ENCODE measurements at regions not wholly inside any gene's neighbourhood (a gene's known extent, or its start where the extent isn't known, plus 50 kb on each side); places are given as distances from the start of the nearest gene placed in this dataset.
"Not testable (repeated sequence)": the region's sequence is repeated elsewhere in the genome, so short reads cannot be mapped to it uniquely, and the experiment has no call there.

DNA sequence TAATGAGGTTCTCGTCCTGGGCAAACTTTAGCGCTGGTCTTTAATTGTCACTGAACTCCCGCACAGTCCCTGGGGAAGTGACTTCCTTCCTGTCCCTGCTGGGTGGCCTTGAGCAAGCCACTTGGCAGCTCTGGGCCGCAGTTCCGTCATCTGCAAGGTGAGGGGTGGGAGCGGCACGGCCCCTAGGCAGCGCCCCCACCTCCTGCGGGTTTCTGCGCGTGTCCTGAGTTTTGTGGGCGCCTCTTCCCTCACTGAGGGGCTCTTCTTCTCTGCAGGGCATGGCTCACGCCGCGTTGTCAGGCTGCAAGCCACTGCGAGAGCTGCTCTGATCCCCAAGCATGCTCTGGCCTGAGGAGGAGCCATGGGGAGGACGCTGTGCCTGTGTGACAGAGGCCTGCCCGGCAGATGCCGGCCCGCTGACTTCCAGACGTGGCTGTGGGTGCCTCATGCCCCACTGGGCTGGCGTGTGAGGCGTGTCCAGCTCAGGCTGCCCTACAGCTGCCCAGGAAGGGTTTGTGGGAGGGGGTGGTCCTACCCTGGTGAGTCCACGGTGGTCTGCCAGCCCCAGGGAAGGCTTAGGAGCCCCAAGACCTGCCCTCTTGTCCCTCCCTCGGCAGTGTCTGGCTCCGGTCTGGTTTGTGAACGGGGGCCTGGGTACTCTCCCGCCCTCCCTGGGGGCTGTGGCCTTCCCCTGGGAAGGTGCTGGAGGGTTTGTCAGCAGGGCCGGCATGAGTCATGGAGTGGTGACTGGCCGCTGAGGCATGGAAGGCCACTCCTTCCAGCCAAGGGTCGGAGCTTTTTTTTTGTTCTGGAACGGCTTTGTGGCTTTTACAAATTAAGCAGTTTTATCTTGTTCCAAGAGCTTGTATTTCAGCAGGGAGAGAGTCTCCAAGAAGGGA lies 182.0 kb downstream of the SEC14L1 start:
- DNase-seq: peak; percentile 81 to 87

DNA sequence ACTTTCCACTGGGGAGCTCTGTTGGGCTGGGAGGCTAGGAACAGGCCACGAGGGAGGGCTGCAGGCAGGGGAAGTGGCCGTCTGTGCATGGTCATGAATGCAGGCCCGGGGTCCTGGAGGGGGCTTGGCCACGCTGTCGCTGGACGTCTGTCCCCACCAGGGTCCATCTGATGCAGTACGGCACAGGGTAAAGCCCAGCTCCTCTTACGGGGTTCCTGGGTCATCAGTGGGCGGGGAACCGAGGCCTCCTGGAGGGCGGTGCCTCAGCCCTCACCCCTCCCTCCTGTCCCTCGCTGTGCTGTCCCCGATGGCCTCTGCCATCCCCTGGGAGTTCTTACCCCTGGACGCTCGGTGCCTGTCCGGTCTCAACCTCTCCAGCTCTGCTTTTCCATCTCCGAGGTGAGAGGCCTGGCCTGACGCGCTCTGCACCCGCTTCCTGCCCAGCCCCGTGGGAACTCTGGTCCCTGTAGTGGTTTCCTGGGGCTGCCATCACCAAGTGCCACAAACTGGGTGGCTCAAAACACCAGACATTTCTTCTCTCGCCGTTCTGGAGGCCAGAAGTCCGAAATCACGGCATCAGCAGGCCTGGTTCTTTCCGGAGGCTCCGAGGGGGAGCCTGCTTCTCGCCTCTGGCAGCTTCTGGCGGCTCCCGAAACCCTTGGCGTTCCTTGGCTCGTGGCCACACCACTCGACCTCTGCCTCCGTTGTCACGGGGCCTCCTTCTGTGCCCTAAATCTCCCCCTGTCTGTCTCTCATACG lies 182.8 kb downstream of the SEC14L1 start:
- peak in 1 of 2 experiments; percentile 62 for DNase-seq

DNA sequence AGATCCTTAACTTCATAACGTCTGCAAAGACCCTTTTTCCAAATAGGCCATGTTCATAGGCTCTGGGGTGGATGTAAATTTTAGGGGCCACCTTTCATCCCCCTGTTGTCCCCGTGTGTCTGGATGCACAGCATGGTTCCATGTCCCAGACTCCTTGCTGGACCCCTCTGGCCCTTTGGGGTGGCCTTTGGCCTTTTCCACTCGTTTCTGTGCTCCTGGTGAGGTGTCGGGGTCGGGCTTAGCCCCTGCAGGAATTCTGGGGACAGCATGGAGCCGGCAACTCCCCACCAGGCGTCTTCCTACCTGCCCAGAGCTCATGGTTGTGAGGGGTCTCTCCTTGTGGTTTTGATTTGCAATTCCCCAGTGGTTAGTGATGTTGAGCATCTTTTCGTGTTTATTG lies 183.5 kb downstream of the SEC14L1 start:
- no peak for DNase-seq

DNA sequence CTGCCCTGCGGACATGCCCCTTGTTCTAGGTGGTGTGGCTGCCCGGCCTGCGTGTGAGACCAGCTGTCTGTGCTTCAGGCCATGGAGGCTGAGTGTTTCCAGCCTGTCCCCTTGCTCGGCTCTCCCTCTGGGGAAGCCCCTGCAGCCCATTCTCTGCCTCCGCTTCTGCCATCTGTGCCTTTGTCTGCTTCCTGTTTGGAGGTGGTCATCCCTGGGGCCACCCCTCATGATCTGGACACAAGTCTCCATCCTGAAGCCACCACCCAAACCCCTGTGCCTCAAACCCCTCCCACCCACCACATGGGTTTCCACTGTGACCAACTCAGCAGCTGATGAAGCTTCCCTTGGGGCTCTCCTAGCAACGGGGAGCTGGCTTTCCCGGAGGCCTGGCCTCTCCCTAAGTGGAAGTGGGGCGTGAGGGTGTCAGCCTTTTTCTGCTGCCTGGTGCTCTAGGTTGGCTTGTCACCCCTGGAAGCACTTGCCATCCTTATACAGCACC lies 184.9 kb downstream of the SEC14L1 start:
- DNase-seq: no peak

DNA sequence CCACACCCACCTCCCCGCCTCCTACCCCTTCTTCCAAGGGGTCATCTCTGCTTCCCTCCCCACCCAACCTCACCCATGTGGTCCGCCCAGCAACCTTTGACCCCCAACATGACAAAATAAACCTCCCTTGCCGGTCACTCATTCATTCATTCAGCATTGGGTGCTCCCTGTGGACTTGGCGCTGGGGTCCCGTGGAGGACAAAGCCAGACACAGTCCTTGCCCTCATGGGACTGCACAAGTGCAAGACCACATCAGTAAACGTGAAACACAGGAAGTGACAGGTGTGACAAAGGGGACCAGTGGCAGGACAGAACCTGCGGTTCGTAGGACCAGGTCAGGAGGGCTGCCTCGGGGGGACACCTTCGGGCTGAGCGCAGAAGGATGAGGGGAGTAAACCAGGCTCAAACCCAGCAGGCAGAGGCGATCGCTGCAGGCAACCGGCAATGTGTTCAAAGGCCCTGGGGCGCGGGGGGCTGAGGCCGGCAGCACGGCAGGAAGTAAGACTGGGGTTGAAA lies 185.4 kb downstream of the SEC14L1 start:
- no peak for DNase-seq

DNA sequence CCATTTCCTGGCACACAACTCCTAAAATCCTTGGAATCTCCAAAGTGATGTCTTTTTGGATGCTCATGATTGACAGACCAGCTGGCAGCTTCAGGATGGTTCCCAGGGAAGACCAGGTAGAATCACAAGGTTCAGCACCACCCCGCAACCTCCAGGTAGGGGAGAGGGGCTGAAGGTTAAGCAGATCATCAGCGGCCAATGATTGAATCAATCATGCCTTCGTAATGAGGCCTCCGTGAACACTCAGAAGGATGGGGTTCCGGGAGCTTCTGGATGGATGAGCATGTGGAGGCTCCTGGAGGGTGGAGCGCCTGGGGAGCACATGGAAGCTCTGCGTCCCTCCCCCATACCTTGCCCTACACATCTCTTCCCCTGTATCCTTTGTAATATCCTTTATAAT lies 185.9 kb downstream of the SEC14L1 start:
- no peak for DNase-seq

DNA sequence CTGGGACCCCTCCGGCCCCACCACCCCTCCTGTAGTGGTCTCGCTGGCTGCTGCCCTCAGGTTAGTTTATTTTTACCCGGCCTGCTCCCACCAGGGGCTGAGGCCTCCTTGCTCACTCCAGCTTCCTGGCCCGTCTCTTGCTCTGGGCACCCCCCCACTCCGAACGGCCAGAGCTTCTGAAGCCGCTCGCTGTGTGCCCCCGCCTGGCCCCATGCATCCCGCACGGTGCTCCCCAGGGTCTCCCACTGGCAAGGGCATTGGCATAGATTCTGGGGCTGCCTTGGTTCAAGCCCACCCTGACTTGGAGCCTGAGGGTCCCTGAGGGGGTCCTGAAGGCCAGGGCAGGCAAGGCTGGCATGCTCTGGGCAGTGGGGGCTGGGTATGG lies 186.4 kb downstream of the SEC14L1 start:
- no peak for DNase-seq

DNA sequence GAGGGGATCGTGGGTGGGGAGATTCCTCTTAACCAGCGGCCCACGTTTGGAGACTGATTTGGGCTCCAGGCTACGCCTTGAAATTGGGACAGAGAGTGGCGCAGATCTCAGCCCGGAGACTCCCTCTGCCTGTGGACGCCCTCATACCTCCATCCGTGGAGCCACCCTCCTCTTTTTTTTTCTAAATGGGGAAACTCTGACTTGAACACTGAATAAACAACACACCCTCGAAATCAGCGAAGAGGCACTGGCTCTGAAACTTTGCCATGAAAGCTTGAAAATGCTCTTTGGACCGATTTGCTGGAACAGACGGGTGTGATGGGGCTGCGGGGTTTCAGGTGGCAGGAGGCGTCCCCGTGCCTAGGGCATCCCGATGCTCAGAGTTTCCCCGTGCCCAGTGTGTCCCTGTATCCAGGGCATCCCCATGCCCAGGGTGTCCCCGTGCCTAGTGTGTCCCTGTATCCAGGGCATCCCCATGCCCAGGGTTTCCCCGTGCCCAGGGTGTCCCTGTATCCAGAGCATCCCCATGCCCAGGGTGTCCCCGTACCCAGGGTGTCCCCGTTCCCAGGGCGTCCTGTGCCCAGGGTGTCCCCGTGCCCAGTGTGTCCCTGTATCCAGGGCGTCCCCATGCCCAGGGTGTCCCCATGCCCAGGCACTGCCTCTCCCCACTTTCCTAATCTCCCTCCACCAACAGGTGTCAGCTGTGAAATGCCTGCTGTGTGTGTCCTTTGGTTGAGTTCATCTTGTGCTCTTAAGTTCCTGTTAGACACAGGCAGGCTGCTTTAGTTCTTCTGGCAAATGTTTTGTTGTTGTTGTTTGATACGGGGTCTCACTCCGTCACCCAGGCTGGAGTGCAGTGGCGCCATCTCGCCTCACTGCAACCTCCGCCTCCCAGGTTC lies 187.0 kb downstream of the SEC14L1 start:
- no peak for DNase-seq

DNA sequence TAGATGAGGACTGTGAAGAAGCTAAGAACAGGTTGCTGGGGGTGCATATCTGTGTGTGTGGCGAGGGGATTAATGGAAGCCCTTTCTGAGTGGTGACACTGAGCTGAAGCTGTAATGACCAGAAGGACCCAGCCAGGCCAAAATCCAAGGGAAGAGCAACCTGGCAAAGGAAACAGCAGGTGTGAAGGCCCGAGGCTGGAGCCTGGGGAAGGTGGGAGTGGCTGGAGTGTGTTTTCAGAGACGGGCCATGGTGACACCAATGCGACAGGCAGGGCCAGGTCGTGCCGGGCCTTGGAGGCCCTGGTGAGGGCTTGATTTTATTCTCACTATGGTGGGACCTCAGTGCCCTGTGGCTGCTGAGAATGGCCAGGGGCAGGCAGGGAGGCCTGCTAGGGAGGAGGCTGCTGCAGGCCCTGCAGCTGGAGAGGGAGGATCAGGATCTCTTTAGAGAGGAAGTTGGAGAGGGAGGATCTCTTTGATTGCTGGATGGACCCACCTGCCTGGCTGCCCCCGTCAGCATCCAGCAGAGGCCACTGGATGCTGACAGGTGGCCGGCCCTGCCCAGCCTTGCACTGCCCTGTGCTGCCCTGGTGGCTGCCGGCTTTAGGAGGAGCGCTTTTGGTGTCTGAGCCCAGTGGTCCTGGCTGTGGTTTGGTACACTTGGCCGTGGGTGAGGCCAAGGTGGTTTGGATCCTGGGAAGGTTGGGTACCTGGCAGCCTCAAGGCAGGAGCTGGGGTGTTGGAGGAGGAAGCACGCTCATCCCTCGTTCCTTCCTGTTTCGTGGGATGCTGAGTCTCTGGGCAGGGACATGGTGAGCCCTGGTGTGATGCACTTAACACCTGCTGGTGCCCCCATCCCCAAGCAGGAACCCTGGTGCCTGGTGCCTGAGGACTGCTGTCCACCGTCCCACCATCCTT lies 188.3 kb downstream of the SEC14L1 start:
- DNase-seq: no peak

DNA sequence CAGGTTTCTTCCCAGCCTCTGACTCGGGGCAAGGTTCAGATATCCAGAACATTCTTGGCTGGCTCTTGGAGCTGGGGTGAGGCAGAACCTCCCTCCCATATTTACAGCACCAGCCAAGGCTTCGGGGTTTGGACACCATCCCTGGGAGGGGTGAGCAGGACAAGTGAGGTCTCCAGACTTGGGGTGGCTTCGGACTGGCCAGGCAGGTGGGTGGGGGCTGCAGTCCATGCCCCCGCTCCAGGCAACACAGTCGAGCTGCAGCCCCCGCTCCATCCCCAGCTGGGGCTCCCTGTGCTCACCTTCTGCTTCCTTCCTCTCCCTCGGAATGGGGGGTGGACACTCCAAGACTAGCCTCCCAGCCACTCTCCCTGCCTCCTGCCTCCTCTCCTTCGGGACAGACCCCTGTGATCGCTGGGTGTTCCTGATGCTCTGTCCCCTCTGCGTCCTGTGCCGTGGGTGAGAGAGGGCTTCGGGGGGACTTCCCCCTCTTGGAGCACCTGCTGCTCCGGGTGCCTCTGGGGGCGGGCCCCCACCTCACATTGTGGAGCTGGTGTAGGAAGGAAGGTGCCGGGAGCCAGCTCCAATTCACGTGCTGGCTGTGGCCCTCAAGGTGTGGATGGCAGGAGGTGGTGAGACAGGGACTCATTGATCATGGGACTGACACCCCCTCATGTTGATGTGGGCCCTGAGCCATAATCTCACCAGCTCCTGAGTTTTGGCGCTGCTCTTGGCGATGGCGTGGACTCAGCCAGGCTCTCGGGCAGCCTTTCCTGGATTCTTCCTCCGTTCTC lies 189.2 kb downstream of the SEC14L1 start:
- no peak for DNase-seq

DNA sequence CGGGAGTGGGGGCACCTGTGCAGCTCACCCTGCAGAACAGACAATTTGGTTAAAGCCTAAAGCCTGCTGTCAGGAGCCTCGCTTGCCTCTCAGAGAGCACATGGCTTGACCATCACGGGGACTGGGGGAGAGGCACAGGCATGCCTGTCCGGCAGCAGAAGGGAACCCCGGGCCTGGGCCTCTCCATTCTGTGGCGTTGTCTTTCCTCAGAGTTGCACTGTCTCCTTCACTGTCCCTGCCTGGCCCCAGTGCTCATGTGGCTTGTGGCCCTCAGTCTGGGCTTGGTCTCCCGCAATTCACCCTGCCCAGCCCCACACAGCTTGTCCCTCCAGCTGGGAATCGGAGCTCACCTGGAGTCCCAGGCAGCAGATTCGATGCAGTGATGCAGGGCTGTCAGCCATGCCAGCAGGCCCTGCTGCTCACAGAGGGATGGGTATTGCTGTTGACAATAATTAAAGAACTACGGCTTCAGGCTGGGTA lies 189.9 kb downstream of the SEC14L1 start:
- no peak for DNase-seq

DNA sequence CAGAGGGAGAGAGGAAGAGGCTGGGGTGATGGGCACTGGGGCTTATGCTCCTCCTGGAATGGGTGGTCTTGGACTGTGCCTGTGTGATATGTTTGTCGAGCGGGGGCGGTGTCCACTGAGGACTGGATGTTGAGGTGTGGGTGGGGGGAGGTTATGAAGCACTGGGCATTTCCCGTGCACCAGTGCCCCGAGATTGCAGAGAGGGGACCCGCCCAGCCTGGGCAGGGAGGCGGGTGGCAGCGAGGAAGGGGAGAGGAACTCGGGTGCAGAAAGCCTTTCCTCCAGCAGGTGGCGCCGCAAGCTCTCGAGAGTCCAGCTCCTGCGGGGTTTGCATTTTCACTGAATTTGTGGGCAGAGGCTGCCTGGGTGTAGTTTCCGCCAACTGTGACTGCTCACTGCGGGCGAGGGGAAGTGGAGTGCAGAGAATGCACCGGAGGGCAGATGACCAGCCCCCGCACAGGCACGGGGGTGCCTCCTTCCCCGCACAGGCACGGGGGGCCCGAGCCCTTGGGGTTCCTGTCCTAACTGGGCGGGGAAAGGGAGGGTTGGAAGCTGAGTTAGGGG lies 190.6 kb downstream of the SEC14L1 start:
- peak; percentile 57 to 76 for DNase-seq

DNA sequence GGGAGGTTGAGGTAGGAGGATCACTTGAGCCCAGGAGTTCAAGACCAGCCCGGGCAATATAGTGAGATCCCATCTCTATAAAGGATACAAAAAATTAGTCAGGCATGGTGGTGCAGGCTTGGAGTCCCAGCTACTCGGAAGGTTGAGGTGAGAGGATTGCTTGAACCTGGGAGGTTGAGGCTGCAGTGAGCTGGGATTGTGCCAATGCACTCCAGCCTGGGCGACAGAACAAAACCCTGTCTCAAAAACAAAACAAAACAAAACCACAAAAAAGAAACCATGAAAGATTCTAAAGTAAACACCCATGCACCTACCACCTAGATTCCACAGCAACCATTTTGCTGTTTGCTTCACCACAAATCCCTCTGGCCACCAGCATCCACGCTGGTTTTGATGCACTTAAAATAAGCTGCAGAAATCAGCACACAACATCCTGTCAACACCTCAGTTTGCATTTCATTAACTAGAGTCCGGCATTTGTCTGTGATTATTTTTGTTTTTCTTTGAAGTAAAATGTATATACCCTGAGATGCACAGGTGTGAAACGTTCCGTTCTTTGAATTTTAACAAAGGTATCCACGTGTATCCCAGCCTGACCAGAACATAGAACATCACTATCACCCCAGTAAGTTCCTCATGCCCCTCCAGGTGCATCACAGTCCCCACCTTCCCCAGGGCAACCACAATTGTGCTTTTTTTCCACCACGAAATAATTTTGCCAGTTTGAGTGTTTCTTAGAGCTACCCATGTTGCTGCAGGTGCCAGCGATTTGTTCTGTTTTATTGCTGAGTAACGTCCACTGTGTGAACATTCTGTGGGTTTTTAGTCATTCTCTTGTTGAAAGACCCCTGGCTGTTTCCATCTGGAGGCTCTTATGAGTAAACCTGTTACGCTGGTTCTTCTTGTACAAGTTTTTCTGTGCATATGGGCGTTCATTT lies 191.5 kb downstream of the SEC14L1 start:
- DNase-seq: no peak

DNA sequence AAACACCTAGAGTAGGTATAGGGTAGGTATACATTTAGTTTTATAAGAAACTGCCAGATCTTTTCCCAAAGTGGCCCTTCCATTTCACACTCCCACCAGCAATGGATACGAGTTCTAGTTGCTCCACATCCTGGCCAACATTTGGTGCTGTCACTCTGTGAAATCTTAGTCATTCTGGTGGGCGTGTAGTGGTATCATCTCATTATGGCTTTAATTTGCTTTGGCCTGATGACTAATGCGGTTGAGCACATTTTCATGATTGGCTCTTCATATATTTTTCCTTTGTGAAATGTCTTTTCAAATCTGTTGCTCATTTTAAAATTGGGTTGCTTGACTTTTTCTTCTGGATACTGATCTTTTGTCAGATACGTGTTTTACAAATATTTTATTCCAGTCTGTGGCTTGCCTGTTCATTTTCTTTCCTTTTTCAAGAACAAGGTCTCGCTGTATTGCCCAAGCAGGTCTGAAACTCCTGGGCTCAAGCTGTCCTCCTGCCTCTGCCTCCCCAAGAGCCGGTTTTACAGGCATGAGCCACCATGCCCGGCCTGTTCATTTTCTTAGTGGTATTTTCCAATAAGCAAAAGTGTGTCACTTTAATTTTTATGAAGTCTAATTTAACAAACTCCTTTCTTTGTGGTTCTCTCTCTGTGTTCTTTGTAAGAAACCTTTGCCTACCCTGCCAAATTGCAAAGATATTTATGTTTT lies 192.4 kb downstream of the SEC14L1 start:
- peak in 1 of 2 experiments; percentile 19 for DNase-seq

DNA sequence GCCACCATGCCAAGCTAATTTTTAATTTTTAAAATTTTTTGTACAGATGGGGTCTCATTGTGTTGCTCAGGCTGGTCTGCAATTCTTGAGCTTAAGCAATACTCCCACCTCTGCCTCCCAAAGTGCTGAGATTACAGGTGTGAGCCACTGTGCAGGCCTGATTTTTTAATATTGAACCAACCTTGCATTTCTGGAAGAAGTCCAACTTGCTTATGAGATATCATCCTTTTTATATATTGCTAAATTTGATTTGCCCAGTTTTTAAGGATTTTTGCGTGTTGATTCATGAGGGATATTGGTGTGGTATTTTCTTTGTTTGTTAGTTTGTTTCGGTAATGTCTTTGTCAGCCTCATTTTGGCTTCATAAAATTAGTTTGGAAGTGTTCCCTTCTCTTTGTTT lies 196.4 kb downstream of the SEC14L1 start:
- DNase-seq: no peak

DNA sequence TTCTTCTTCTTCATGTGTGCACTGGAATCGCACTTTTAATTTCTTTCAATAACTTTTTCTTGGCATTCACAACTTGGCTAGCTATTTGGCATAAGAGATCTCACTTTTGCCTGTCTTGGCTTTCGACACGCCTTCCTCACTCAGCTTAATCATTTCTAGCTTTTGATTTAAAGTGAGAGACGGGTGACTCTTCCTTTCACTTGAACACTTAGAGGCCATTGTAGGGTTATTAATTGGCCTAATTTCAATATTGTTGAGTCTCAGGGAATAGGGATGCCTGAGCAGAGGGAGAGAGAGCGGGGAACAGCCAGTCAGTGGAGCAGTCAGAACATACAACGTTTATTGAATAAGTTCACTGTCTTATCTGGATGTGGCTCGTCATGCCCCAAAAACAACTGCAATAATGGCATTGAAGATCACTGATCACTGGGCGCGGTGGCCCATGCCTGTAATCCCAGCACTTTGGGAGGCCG lies 200.3 kb downstream of the SEC14L1 start:
- DNase-seq: no peak

DNA sequence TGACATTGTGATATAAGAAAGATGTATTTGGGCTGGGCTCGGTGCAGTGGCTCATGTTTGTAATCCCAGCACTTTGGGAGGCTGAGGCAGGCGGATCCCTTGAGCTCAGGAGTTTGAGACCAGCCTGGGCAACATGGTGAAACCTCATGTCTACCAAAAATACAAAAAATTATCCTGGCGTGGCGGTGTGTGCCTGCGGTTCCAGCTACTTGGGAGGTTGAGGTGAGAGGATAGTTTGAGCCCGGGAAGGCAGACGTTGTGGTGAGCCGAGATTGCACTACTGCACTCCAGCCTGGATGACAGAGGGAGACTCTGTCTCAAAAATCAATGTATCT lies 201.9 kb downstream of the SEC14L1 start:
- not testable (repeated sequence) for DNase-seq

Data from SW 1271 (cell line).